ENCODE measurements at regions not wholly inside any gene's neighbourhood (a gene's known extent, or its start where the extent isn't known, plus 50 kb on each side); places are given as distances from the start of the nearest gene placed in this dataset.

DNA sequence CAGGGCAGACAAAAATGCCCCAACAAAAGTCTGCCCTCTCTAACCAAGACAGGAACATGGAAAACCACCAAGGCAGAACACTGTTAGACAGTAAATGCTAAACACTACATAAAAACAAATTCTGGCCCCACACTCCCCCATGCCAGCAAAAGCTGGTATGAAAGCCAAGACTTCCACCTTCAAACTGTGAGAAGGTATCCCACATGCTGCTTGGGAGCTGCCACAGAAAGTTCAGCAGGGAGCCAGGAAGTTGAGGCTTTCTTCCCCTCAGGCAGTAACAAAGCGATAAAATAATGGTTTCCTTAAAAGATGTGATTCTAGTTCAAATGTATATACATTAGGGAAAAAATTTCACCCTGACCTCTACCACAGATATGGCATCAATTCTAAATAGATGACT, 770.4 kb upstream of the NDST4 start (continued):
- no peak for TF ChIP-seq SKI (IDR thresholded peaks at IDR 0.05; ENCODE audit: partially characterized antibody)
- TF ChIP-seq SRF (IDR thresholded peaks at IDR 0.05; ENCODE audit: low read depth, low read length), result no peak
- no peak for TF ChIP-seq FOXC1 (CRISPR knock-in tag; IDR thresholded peaks at IDR 0.05; ENCODE audit: borderline replicate concordance)
- TF ChIP-seq ZBTB43 (CRISPR knock-in tag; conservative IDR thresholded peaks at IDR 0.05), result no peak
- TF ChIP-seq POGZ (CRISPR knock-in tag; IDR thresholded peaks at IDR 0.05), result no peak
- no peak for TF ChIP-seq ZGPAT (CRISPR knock-in tag; IDR thresholded peaks at IDR 0.05)
- TF ChIP-seq MEF2D (CRISPR knock-in tag; IDR thresholded peaks at IDR 0.05), result no peak
- TF ChIP-seq TSC22D2 (CRISPR knock-in tag; IDR thresholded peaks at IDR 0.05; ENCODE audit: borderline replicate concordance), result no peak

- no peak overlapping the region for H3K27ac ChIP-seq (ENCODE audit: extremely low read length, insufficient read depth, low read length)
- CTCF ChIA-PET (ENCODE audit: low intra/inter-chr PET ratio, low total read pairs), result no interaction called here
- H3K4me1 ChIP-seq (ENCODE audit: insufficient read depth, low read length), result no peaks in the 10 kb centered on the region
- H3K9ac ChIP-seq (ENCODE audit: insufficient read depth, low read depth, low read length), result no peak overlapping the region
- H3K4me3 ChIP-seq (replicated peaks in 1 of 3; ENCODE audit: insufficient read depth in 1 of 3, low read depth in 2 of 3, low read length in 3 of 3), result no peak overlapping the region
- intact Hi-C loops (cut with micrococcal nuclease; ENCODE audit: unreplicated experiment) (no loop called here), in situ Hi-C loops (cut with HindIII; ENCODE audit: extremely low pct_ligation_motif_present, low pct_unique_long_range_greater_than_20kb) (no loop called here)
- H3K9me3 ChIP-seq (ENCODE audit: low read length), result no peaks in the 10 kb centered on the region
- DNase-seq (ENCODE audit: low spot score), result no peak
- no peaks in the 10 kb centered on the region for H3K79me2 ChIP-seq (ENCODE audit: insufficient read depth, low read length)
- no peak overlapping the region for H3K4me2 ChIP-seq (ENCODE audit: low read depth, low read length)
- FAIRE-seq, result no peak
- WGBS (ENCODE audit: low lambda C conversion rate), result 0% methylated on average over 1 of the region's 1 CpG
- no peaks in the 10 kb centered on the region for H3K36me3 ChIP-seq (replicated peaks in 1 of 2; ENCODE audit: control insufficient read depth in 1 of 2, insufficient read depth in 2 of 2, low read length in 2 of 2)
- H3K27me3 ChIP-seq (ENCODE audit: control insufficient read depth in 1 of 2, insufficient read depth in 2 of 2, low read length in 2 of 2), result no peaks in the 10 kb centered on the region
- no TSS peak for BruUV-seq (replicated peaks)
- no peak overlapping the region for H2AFZ ChIP-seq (ENCODE audit: low read length)
- POLR2A ChIA-PET, result no interaction called here
- ATAC-seq, result no peak
- no peaks in the 10 kb centered on the region for H4K20me1 ChIP-seq (ENCODE audit: insufficient read depth, low read length)
- TF ChIP-seq ZNF331 (CRISPR knock-in tag; IDR thresholded peaks at IDR 0.05) (no peak), ZNF644 (CRISPR knock-in tag; IDR thresholded peaks at IDR 0.05; ENCODE audit: low read depth) (no peak), STAT5B (CRISPR knock-in tag; IDR thresholded peaks at IDR 0.05) (no peak), ZHX2 (IDR thresholded peaks at IDR 0.05; ENCODE audit: low read depth) (no peak), ZHX2 (CRISPR knock-in tag; IDR thresholded peaks at IDR 0.05; ENCODE audit: borderline replicate concordance) (no peak), RFX1 (IDR thresholded peaks at IDR 0.05) (no peak), MAFF (IDR thresholded peaks at IDR 0.05; ENCODE audit: low read depth, low read length) (no peak), TARDBP (CRISPR knock-in tag; IDR thresholded peaks at IDR 0.05) (no peak), ZNF33A (CRISPR knock-in tag; IDR thresholded peaks at IDR 0.05; ENCODE audit: borderline replicate concordance) (no peak), PTBP1 (IDR thresholded peaks at IDR 0.05; ENCODE audit: low read depth, low read length, poor library complexity, severe bottlenecking) (no peak)
Observed at GRCh38 chr4:115883231-115883630, 769.8 kb upstream of the NDST4 start.

Data from HepG2 (cell line).